GM18858 (cell line): ENCODE measurements at regions not wholly inside any gene's neighbourhood (a gene's known extent, or its start where the extent isn't known, plus 50 kb on each side); places are given as distances from the start of the nearest gene placed in this dataset.
A peak's percentile ranks its signal among the peaks of the same experiment; 100 is the strongest.
"Not testable (repeated sequence)": the region's sequence is repeated elsewhere in the genome, so short reads cannot be mapped to it uniquely, and the experiment has no call there.

Experiments used
- ATAC-seq: cut with Tn5 transposase; IDR thresholded peaks from one replicate; pipeline ENCODE4 v1.9.1; 2021; ENCODE audit not compliant: unreplicated experiment

DNA sequence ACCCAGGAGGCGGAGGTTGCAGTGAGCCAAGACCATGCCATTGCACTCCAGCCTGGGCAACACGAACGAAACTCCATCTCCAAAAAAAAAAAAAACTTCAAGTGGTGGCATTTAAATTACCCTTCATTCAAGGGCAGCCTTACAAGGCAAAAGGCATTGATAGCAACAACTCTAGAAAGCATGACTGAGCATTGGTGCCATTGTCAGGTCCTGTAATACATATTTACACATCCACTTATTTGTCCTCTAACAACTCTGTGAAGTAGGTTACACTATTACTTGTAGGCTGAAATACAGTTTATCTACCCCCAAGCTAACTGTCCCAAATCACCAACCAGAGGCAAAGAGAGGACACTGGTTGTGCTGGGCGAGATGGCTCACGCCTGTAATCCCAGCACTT lies 52.7 kb upstream of the LARP1 start:
- ATAC-seq, result no peak

GRCh38 chr5:154701725-154702124 lies 53.5 kb upstream of the LARP1 start:
- not testable (repeated sequence) for ATAC-seq

- ATAC-seq, result no peak
Observed at GRCh38 chr5:154701181-154701580, 54.0 kb upstream of the LARP1 start.

- ATAC-seq, result not testable (repeated sequence)
Observed at GRCh38 chr5:154700289-154700928, 54.8 kb upstream of the LARP1 start.

- no peak for ATAC-seq
Observed at GRCh38 chr5:154698763-154699162, 56.4 kb upstream of the LARP1 start.

DNA sequence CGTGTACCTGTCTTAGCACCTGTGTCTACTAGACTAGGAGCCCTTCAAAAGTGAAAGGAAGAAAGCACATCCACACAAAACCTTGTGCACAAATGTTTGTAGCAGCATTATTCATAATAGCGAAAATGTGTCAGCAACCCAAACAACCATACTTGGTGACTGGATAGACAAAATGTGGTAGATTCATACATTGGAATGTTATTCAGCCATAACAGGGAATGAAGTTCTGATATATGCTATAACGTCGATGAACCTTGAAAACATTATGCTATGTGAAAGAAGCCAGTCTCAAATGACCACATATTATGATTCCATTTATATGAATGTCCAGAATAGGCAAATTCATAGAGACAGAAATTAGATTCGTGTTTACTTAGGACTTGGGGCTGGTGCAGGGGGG lies 57.8 kb upstream of the LARP1 start:
- no peak for ATAC-seq

- ATAC-seq, result no peak
Observed at GRCh38 chr5:154696891-154697290, 58.3 kb upstream of the LARP1 start.

GRCh38 chr5:154694159-154694558 lies 61.0 kb upstream of the LARP1 start:
- ATAC-seq, result no peak

- ATAC-seq, result no peak
Observed at GRCh38 chr5:154690488-154690887, 64.7 kb upstream of the LARP1 start.

- no peak for ATAC-seq
Observed at GRCh38 chr5:154686490-154686889, 68.7 kb upstream of the LARP1 start.

- peak; percentile 57 for ATAC-seq
Observed at GRCh38 chr5:154683101-154683880, 71.9 kb upstream of the LARP1 start.

DNA sequence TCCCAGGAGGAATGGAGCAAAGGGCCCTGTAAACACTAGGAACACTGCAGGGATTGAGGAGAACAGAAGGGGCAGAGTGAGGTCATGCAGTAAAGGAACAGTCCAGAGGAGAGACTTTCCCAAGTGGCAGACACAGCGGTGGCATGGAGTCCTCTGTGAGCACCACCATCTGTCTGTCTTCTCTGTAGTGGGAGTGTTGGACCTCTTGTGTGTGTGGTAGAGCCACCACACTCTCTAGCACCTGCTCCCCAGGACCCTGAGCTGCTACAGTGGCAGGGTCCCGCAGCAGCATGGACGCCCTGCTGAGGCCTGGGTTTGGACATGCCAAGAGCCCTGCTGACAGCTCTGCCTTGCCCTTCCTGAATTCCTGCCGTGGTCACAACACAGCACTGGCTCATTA lies 75.7 kb upstream of the LARP1 start:
- ATAC-seq, result no peak

DNA sequence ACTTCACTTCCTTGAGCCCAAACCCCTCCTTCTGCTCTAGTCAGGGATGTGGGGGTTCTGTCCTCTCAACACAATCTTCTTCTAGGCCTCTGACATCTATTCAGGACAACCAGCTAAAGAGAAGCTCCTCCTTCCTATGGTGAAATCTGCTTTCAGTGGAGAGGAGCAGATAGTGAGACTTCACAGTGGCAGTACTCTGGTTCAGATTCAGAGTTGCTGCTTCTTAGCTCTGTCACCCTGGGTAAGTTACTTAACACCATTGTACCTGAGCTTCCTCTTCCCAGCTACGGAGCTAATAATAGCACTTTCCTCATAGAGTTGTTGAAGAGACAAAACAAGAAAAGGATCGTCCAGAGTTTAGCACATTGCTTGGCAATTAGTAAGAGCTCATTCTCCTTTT lies 77.3 kb upstream of the LARP1 start:
- no peak for ATAC-seq

GRCh38 chr5:154676508-154676907 lies 78.7 kb upstream of the LARP1 start:
- no peak for ATAC-seq

- ATAC-seq, result no peak
Observed at GRCh38 chr5:154674029-154674428, 81.1 kb upstream of the LARP1 start.

GRCh38 chr5:154673506-154673905 lies 81.7 kb upstream of the LARP1 start:
- ATAC-seq, result no peak

DNA sequence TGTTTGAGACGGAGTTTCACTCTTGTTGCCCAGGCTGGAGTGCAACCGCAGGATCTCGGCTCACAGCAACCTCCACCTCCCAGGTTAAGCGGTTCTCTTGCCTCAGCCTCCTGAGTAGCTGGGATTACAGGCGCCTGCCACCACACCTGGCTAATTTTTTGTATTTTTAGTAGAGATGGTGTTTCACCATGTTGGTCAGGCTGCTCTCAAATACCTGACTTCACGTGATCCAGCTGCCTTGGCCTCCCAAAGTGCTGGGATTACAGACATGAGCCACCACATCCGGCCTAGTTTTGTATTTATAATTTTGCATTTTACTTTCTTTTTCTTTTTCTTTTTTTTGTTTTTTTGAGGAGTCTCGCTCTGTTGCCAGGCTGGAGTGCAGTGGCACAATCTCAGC lies 85.3 kb upstream of the LARP1 start:
- not testable (repeated sequence) for ATAC-seq

- ATAC-seq, result no peak
Observed at GRCh38 chr5:154669402-154669801, 85.8 kb upstream of the LARP1 start.

DNA sequence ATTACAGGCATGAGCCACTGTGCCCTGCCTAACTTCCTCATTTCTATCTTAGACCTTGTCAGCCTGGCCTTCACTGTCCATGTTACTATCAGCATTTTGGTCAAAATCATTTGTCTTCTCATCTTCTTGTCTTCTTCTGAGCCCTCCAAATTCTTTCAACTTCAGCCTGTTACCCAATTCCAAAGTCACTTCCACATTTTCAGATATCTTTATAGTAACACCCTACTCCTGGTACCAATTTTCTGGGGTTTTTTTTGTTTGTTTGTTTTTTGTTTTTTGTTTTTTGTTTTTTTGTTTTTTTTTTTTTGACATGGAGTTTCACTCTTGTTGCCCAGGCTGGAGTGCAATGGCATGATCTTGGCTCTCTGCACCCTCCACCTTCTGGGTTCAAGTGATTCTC lies 90.3 kb upstream of the LARP1 start:
- ATAC-seq, result no peak

DNA sequence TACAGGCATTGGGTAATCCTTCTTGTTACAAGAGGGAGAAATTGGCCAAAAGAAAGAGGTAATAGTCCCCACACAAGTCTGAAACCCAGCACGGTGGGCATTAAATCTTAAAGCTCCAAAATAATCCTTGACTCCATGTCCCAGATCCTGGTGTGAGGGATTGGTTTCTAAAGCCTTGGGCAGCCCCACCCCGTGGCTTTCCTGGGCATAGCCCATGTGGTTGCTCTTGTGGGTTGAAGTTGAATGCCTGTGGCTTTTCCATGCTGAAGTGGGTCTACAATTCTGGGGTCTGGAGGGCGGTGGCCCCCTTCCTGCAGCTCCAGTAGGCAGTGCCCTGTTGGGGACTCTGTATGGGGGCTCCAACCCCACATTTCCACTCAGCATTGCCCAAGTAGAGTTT lies 91.8 kb upstream of the LARP1 start:
- no peak for ATAC-seq

DNA sequence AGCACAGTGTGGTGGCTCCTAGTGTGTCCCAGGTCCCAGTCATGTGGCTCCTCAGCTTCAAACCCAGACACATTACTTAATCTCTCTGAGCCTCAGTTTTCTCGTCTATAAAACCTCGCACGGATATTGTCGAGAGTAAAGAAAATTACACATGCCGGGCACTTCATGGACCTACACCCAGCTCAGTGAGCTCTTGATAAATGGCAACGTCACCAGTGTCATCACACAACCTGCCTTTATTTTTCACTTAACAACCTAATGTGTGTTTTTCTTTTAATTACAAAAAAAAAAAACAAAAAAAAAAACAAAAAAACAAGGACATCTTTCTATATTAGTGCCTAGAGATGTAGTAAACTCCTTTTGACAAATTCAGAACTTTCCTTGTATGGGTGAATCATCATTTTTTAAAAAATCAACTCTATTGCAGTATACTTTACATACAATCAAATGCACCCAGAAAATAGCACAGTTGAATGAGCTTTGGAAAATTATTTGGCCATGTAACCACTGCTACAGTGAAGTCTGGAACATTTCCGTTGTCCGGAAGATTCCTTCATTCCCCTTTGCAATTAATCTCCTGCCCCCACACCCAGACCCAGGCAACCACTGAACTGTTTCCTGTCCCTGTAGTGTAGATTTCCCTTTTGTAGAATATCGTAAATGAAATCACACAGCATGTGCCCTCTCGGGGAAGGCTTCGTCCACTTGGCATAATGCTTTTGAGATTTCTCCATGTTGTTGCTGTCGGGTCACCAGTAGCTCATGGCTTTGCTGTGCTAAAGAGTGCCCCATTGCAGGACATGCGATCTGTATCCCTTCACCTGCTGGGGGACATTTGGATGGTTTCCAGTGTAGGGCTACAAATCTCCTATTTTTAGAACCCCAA lies 100.4 kb upstream of the LARP1 start:
- no peak for ATAC-seq
